ENCODE measurements at regions not wholly inside any gene's neighbourhood (a gene's known extent, or its start where the extent isn't known, plus 50 kb on each side); places are given as distances from the start of the nearest gene placed in this dataset.

GRCh38 chr3:177349384-177349783 lies 152.1 kb upstream of the TBL1XR1 start:
- TF ChIP-seq EP300 (IDR thresholded peaks at IDR 0.05): no peak
- TF ChIP-seq POLR2A (IDR thresholded peaks at IDR 0.05): no peak
- TF ChIP-seq, protein P1, sequence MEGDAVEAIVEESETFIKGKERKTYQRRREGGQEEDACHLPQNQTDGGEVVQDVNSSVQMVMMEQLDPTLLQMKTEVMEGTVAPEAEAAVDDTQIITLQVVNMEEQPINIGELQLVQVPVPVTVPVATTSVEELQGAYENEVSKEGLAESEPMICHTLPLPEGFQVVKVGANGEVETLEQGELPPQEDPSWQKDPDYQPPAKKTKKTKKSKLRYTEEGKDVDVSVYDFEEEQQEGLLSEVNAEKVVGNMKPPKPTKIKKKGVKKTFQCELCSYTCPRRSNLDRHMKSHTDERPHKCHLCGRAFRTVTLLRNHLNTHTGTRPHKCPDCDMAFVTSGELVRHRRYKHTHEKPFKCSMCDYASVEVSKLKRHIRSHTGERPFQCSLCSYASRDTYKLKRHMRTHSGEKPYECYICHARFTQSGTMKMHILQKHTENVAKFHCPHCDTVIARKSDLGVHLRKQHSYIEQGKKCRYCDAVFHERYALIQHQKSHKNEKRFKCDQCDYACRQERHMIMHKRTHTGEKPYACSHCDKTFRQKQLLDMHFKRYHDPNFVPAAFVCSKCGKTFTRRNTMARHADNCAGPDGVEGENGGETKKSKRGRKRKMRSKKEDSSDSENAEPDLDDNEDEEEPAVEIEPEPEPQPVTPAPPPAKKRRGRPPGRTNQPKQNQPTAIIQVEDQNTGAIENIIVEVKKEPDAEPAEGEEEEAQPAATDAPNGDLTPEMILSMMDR (IDR thresholded peaks at IDR 0.05): no peak

Measured in ovary (tissue), 3 donors.